ENCODE measurements at regions not wholly inside any gene's neighbourhood (a gene's known extent, or its start where the extent isn't known, plus 50 kb on each side); places are given as distances from the start of the nearest gene placed in this dataset.

DNA sequence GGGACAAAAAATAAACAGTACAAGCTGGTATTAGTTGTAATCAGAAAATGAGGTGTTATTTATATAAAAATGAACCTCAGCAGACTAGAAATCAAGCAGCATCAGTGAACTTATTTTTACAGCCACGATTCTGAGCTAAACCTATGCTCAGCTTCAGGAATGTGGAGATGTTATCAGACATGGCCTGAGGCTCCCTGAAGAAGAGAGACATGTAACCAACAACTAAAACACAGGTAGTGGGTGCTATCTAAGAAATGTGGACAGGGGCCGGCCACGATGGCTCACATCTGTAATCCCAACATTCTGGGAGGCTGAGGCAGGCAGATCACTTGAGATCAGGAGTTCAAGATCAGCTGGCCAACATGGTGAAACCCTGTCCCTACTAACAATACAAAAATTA lies 534.3 kb downstream of the VRK1 start:
- in situ Hi-C loops (cut with HindIII; ENCODE audit: low sequenced_read_pairs) = no loop called here

DNA sequence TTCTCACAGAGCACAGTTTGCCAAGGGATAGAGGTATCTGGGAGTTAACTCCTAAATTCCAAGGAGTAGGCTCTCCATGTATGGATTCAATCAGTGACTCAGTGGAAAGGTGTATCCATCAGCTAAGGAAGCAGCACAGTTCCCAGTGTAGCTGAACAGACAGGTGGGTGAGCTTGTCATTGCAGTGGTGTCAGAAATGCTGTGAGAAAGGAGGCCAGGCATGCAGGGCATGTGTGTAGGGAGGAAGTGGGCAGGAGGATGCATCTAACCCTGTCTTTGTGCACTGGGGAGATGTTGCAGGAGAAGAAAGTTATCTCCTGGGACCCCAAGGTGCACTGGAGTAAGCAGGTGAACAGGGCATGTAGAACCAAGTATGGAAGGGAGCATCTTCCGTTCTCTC lies 539.0 kb downstream of the VRK1 start:
- in situ Hi-C loops (cut with HindIII; ENCODE audit: low sequenced_read_pairs) = no loop called here

DNA sequence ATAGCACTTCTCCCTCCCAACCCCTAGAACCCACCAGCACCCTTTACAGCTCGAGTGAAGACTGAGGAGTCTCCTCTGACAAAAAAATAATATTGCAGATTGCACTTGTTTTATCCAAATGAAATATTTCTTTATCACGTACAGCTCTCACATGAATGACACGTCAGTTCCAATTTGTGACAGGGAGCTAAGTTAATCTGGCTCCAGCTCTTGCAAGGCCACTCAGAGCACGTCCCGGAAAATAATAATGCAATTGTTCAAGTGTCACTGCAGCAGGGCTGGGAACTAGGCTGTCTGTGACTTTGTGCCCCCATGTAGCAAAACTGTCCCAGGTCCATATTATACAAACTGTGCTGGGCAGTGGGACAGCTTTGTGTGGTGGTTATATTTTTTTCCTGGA lies 539.6 kb downstream of the VRK1 start:
- in situ Hi-C loops (cut with HindIII; ENCODE audit: low sequenced_read_pairs) = no loop called here

DNA sequence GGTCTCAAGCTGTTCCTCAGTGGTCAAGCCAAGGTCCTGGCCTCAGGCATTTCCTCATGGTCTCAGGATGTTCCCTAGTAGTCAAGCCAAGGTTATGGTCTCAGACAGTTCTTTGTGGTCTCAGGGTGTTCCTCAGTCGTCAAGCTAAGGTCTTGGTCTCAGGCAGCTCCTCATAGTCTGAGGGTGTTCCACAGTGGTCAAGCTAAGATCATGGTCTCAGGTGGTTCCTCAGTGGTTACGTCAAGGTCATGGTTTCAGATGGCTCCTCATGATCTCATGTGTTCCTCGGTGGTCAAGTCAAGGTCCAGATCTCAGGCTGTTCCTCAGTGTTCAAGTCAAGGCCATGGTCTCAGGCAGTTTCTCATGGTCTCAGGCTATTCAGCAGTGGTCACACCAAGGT lies 540.1 kb downstream of the VRK1 start:
- in situ Hi-C loops (cut with HindIII; ENCODE audit: low sequenced_read_pairs) = no loop called here

DNA sequence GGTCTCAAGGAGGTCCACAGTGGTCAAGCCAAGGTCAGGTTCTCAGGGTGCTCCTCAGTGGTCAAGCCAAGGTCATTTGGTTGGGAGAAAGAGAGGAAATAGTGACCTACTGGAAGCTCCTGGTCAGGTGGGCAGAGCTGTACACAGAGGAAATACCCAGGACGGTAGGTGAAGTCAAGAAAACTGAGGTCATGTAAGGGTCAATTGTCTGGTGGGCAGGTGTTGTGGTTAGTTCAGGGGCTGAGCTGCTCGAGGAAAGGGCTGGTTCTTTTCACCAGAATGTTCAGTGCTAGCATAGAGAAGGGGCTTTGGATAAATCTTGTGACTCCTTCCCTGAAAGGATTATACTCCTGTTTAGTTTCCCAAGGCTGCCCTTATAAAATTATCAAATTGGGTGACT lies 540.5 kb downstream of the VRK1 start:
- in situ Hi-C loops (cut with HindIII; ENCODE audit: low sequenced_read_pairs) = no loop called here

DNA sequence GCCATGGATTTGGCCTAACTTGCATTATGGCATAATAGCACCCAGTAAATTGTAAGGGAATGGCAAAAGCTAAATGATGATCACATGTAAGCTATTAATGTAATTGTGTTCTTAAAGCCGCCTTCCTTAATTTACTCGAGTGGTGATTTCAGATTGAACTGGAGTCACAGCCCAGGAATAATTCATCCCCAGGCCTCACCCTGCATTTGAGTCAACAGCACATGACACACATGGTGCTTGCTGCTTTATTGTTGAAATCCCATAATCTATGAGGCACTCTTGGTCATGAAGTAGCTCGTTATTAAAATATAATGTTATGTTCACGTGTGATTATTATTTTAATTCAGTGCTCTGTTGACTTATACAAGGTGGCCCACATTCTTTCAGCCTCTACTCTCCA lies 547.5 kb downstream of the VRK1 start:
- in situ Hi-C loops (cut with HindIII; ENCODE audit: low sequenced_read_pairs) = no loop called here

DNA sequence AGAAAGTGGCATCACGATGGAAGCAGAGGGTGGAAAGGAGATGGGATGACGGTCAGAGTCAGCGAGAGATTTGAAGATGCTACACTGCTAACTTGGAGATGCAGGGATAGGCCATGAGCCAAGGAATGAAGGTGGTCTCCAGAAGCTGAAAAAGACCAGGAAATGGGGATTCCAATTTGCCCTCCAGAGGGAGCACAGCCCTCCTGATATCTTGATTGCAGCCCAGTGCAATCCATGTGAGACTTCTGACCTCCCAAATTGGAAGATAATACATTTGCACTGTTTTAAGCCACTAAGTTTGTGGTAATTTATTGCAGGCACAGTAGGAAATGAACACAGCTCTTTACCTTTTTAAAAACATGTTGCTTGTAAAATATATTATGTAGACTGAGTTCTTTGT lies 549.5 kb downstream of the VRK1 start:
- in situ Hi-C loops (cut with HindIII; ENCODE audit: low sequenced_read_pairs) = no loop called here

DNA sequence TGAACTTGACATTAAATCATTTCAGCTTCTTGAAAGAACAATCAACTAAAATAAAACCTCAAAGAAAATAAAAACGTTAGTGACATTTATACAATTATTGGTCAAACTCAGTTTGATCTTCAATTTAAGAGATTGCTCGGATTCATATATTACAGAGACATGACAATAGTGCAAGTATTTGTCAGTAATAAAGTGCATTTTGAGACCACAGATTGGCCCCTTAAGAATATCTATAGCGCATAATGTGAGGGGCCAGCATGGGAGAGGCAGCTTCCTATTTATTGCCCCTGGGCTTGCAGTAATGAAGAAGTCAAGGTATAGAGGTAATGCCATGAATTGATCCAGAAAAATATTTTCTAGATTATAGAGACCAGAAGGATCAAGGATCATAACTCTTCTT lies 552.3 kb downstream of the VRK1 start:
- in situ Hi-C loops (cut with HindIII; ENCODE audit: low sequenced_read_pairs) = no loop called here

DNA sequence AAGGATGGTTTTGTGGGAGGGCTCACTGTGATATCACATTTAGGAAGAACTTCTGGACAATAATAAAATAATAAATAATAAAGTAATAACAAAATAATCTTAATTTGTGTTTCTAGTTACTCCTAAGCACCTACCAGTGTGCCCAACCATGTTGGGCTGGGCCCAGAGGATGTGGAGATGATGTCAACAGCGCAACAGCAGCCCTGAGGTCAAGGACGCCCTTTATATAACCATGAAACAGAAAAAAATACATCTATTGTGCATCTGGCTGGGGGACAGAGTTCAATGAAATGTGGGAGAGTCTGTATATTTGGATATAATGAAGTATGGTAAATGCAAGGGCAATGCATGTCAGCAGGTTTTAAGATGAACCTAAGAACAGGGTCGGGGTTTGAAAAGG lies 552.8 kb downstream of the VRK1 start:
- in situ Hi-C loops (cut with HindIII; ENCODE audit: low sequenced_read_pairs) = no loop called here

DNA sequence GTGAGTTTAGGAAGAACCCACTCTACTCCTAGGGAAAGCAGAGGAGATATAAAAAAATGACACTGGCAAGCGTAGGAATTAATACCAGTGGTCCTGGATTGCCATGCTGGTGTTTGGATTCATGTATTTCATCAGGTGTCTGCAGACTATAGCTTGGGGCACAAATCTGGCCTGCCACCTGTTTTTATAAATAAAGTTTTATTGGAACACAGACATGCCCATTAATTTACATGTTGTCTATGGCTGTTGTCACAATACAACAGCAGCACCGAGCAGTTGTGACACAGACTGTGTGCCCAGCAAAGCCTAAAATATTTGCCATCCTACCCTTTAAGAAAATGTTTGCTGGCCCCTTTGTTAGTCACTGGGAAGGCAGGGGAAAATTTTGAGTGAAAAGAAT lies 553.2 kb downstream of the VRK1 start:
- in situ Hi-C loops (cut with HindIII; ENCODE audit: low sequenced_read_pairs) = no loop called here

DNA sequence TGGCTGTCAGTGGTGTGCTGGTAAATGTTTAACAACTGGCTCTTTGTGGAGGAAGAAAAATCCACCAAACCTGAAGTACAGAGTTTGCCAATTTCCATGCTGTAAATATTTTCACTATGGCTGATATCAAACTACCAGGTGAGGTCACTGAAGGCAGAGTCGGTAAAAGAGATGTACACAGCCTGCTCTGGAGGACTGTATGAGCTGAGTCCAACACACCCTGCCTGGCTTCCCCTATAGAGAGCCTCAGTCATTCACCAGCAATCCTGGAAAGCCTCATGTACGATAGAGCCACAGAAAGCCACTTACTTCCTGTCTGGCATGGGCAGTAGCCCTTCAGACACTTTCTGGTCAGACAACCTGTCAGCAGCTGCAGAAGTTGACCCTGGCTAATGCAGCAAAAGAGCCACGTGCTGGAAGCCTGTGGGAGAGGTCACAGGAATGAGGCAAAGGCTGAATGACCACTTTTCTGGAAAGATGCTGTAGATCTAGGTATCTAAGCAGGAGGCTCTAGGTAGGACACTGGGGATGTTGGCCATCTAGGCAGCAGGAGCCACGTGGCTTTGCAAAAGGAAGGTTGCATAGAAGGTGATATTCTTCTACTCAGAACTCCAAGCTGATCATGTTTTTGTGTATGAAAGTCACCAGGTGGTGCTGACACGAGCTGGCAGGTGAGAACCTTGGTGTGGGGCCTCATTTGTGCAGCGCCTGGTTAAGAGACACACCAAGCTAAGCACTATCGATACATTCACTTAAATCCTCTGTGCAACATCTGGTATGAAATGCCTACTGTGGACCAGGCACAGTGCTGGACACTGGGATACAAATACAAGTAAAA lies 553.9 kb downstream of the VRK1 start:
- in situ Hi-C loops (cut with HindIII; ENCODE audit: low sequenced_read_pairs) = no loop called here

DNA sequence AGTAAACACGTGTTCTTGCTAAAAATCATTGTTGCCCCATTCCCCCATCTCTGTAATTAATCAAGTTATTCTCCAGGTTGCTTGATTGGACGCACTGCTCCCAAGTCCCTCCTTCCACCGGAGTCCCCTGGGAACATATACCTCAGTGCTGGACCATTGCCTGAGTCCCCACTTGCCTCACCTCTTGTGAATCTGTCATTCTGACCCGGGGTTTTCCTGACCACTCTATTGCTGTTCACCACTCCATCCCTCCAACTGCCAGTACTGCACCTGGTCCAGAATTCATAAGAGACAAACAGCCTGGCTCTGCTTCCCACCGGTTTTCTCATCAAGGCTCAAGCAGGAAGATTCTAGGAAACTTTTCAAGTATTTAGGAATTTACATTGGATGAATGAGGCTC lies 555.9 kb downstream of the VRK1 start:
- in situ Hi-C loops (cut with HindIII; ENCODE audit: low sequenced_read_pairs) = no loop called here

DNA sequence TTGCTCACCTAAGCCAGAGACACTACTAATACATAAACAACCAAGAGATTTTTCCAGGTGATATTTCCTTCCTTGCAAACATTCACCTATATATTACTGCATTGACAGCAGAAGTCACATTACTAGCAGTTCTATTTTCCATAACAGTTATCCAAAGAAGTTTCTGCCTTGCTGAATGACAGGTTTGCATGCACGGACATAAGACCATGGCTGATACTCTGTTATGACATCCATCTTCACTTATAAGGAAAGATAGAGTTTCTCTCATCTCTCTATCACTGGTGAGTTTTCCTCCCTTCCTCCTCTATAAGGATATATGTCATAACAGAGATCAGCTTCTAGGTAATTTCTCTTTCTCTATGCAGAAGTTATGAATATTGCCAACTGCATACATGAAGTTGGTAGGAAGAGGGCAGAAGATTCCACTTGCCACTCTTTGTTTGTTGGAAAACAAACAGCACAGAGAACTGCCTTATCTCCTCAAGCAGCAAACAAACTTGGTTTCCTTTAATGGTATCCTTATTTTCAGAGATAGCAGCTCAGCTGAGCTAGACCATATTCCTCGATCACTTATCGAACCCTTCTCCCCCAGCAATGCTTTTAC lies 557.0 kb downstream of the VRK1 start:
- in situ Hi-C loops (cut with HindIII; ENCODE audit: low sequenced_read_pairs) = no loop called here

DNA sequence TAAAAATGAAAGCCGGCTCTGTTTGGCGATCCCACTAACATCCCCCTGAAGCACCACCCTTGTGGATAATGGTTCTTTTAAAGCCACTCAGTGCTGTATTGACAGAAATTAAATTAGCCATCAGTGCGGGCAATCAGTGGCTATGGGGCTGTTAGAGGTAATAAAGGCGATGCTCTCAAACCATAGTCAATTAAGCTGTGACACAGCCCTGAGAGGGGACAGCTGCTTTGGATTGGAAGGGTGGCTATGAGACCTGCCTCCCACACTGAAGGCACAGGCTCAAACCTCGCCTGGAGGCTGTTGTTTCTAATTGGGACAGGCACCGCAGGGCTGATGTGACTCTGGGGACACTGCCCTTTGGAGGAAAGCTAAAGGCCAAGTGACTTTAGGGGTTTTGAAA lies 562.2 kb downstream of the VRK1 start:
- in situ Hi-C loops (cut with HindIII; ENCODE audit: low sequenced_read_pairs) = no loop called here

DNA sequence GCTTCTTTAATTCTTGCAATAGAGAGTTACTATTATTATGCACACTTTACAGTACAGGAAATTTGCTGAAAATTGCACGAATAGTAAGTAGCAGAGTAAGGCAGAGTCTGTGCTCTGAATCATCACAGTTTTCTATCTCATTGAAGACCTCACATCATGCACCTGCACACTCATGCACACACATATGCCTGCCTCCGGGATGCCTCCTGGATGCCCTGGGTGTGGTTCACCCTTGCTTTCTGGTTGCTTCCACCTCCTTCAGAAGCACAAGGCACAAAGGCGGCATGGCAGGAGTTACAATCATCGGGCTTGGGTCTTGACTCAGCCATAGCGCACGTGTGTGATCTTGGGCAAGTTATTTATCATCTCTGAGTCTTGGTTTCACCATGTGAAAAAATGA lies 564.0 kb downstream of the VRK1 start:
- in situ Hi-C loops (cut with HindIII; ENCODE audit: low sequenced_read_pairs) = loop anchor here (10.0 kb wide), 1 partner anchor 214 kb away; no protein-coding TSS in a partner anchor

DNA sequence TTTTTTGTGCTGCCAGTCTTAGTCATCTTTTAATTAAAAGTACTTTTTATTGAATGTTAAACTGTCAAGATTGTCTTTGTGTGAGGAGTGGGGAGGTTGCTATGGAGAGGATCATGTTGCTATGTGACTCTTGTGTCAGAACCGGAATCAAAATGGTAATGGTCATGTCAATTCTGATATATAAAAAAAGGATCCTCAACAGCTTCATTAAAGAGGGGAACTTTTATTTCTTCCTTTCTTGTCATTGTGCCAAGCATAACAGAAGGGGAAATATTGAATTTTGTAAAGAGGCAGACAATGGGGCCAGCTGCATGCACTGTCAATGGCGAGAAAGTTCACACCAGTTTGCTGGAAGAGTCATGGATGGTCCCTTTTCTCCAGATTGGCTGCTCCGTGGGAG lies 564.8 kb downstream of the VRK1 start:
- in situ Hi-C loops (cut with HindIII; ENCODE audit: low sequenced_read_pairs) = loop anchor here (10.0 kb wide), 1 partner anchor 213 kb away; no protein-coding TSS in a partner anchor

DNA sequence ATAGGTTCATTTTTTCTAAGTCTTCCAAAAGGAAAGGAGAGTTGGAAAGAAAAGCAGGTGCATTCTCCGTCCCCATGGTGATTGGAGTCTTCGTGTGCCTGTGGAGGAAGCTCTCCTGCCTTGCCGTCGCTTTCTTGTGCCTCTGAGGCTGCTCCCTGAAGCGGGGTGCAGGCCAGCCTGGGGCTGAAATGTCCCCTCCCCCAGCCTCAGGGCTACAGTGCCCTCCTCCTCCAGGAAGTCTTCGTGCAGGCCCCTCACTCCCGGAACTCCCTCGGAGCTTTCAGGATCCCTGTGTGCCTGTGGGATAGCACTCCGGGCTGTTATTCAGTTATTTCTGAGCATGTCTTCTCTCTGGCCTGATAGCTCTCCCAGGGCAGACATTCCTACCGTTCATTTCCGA lies 569.2 kb downstream of the VRK1 start:
- in situ Hi-C loops (cut with HindIII; ENCODE audit: low sequenced_read_pairs) = loop anchor here (5.0 to 10.0 kb wide), 2 partner anchors 39 to 208 kb away; no protein-coding TSS in a partner anchor

DNA sequence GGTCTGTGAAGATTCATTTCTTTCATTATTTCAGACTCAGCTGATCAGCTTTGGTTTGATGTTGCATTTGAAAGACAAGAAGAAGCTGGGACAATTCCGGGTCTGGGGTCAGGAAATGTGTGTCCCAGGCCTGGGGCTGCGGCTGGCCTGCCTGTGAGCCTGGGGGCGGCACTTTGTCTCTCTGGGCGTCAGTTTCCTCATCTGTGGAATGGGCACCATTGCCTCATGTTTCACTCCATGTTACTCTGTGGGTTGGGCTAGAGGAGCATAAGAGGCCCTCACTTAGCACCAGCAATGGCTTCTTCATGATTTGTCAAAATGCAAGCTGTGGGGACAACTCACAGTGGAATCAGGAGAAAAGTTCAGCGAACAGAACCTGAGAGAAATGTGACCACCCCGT lies 570.1 kb downstream of the VRK1 start:
- in situ Hi-C loops (cut with HindIII; ENCODE audit: low sequenced_read_pairs) = loop anchor here (5.0 to 10.0 kb wide), 2 partner anchors 40 to 208 kb away; no protein-coding TSS in a partner anchor

DNA sequence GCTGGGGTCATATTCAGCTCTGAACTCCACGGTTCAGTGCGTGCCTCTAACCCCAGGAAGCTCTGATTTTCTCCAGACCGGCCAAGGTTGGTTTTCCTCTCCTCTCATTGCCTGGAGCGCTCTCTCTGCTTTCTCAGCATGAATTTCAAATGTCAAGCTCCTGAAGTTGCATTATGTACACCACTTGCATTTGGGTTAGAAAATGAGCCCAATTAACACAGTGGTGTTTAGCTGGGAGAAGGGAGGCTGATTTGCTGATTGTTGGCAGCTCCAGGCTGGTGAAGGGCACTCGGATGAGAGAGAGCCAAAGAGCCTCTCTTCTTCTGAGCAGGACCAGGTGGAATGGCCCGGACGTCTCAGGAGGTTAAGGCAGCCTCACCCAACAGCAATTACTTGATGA lies 570.9 kb downstream of the VRK1 start:
- in situ Hi-C loops (cut with HindIII; ENCODE audit: low sequenced_read_pairs) = loop anchor here (5.0 to 10.0 kb wide), 2 partner anchors 41 to 207 kb away; no protein-coding TSS in a partner anchor

DNA sequence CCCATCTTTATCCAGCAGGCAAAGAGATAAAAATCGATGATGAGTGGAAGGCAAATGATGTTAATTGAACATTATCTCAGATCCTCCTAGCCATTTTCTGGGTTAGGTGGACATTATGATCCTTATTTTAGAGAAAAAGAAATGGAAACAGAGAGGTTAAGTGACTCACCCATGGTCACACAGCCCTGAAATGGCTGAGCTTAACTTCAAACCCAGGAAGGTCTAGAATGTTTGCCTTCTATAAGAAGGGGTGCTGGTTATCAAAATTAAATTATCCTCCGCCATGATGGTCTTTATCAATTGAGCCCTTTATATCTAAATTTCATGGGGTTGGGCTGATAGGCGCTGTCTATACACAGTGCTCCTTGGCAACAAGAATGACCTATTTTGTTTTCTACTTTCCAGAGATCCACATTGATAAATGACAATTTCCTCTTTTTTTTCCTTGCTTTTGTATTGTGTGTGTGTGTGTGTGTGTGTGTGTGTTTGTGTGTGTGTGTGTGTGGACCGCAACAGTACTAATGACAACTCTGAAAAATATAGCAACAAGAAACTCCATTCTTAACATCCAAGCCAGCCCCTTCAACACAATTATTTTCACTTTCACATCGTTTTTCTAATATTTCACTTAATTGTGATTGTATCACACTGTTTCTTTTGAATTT lies 571.9 kb downstream of the VRK1 start:
- in situ Hi-C loops (cut with HindIII; ENCODE audit: low sequenced_read_pairs) = loop anchor here (5.0 to 10.0 kb wide), 2 partner anchors 42 to 206 kb away; no protein-coding TSS in a partner anchor

DNA sequence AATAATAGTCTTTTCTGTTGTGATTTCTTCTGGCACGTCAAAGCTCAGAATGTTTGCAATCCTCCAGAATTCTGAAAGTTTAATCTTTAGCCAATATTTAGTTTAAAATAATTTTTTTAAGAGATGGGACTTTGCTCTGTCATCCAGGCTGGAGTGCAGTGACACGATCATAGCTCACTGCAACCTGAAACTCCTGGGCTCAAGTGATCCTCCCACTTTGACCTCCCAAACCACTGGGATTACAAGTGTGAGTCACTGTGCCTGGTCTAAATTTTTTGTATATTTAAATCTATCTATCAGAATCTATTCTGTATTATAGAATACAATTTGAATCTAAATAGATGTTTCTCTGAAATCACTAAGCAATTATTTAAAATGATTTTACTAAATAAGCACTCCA lies 572.7 kb downstream of the VRK1 start:
- in situ Hi-C loops (cut with HindIII; ENCODE audit: low sequenced_read_pairs) = loop anchor here (5.0 to 10.0 kb wide), 3 partner anchors 43 to 205 kb away; no protein-coding TSS in a partner anchor

DNA sequence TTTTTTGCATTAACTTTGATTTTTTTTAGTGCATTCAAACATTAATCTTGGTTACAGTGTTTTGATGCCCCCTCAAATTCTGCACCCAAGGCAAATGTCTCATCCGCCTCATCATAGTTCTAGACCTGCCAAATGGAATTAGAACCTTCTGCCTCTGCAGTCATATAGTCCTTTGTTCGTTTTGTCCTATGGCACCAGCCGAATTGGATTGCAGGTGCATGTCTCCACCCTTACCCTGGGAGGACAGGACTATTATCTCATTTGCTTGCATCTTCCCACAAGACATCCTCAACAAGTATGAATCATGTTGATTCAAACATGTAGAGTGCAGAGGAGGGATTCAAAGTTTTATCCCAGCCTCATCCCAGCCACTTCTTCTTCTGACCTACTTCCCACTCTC lies 579.1 kb downstream of the VRK1 start:
- in situ Hi-C loops (cut with HindIII; ENCODE audit: low sequenced_read_pairs) = loop anchor here (10.0 kb wide), 1 partner anchor 72 kb away; no protein-coding TSS in a partner anchor
